ENCODE measurements at regions not wholly inside any gene's neighbourhood (a gene's known extent, or its start where the extent isn't known, plus 50 kb on each side); places are given as distances from the start of the nearest gene placed in this dataset.

DNA sequence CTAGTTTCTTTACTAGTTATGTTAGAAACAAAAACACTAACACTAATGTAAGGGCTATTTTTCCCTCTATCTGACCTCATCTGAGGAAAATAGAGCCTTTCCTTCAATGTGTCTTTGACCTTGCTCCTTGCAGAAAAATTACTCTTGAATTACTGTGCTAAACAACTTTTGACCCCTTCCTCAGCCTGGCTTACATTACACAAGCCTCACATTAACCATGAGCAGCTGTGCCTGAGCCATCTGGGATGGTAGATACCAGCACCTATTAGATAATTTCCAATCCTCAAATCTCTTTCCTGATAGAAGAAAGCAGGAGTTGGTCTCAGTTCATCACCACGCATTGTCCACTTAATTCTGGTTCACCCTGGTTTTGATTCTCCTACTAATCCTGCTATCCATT lies 134.4 kb upstream of the NCAM1 start:
- H2AFZ ChIP-seq (ENCODE audit: low read depth, low read length): no peak overlapping the region
- H3K4me1 ChIP-seq (ENCODE audit: control insufficient read depth, extremely low read depth, insufficient read depth, low read length): no peaks in the 10 kb centered on the region
- CTCF ChIA-PET: no interaction called here
- H3K36me3 ChIP-seq (ENCODE audit: control insufficient read depth in 2 of 2, extremely low read depth in 1 of 2, insufficient read depth in 2 of 2, low read length in 2 of 2): no peaks in the 10 kb centered on the region
- no peaks in the 10 kb centered on the region for H3K27me3 ChIP-seq (ENCODE audit: control insufficient read depth in 2 of 2, insufficient read depth in 2 of 2, low read length in 2 of 2)
- peaks cover 2% of the 10 kb centered on the region for H3K9me3 ChIP-seq (replicated peaks; ENCODE audit: control insufficient read depth, insufficient read depth, low read length)
- H4K20me1 ChIP-seq (replicated peaks; ENCODE audit: control insufficient read depth, extremely low read depth, insufficient read depth, low read length): no peaks in the 10 kb centered on the region
- dilution Hi-C loops (cut with MboI; ENCODE audit: extremely low pct_ligation_motif_present, low sequenced_read_pairs) (no loop called here), intact Hi-C loops (cut with micrococcal nuclease) (no loop called here)
- H3K27ac ChIP-seq (ENCODE audit: insufficient read depth, low read depth, low read length): no peak overlapping the region
- POLR2A ChIA-PET: no interaction called here
- H3K4me2 ChIP-seq (ENCODE audit: insufficient read depth, low read length): no peak overlapping the region
- H3K4me3 ChIP-seq (replicated peaks in 1 of 3; ENCODE audit: insufficient read depth in 1 of 3, low read depth in 1 of 3, low read length in 3 of 3): no peak overlapping the region
- H3K9me1 ChIP-seq (replicated peaks; ENCODE audit: control insufficient read depth, extremely low read depth, insufficient read depth, low read length): no peaks in the 10 kb centered on the region
- no TSS peak for BruUV-seq (replicated peaks)
- FAIRE-seq (no peak), DNase-seq (ENCODE audit: low read depth, low spot score) (no peak)
- TF ChIP-seq JUN (IDR thresholded peaks at IDR 0.05; ENCODE audit: borderline replicate concordance, insufficient read depth, insufficient read length, low read depth): no peak
- TF ChIP-seq POLR2A (IDR thresholded peaks at IDR 0.05; ENCODE audit: low read depth, low read length): no peak
- TF ChIP-seq, protein P1, sequence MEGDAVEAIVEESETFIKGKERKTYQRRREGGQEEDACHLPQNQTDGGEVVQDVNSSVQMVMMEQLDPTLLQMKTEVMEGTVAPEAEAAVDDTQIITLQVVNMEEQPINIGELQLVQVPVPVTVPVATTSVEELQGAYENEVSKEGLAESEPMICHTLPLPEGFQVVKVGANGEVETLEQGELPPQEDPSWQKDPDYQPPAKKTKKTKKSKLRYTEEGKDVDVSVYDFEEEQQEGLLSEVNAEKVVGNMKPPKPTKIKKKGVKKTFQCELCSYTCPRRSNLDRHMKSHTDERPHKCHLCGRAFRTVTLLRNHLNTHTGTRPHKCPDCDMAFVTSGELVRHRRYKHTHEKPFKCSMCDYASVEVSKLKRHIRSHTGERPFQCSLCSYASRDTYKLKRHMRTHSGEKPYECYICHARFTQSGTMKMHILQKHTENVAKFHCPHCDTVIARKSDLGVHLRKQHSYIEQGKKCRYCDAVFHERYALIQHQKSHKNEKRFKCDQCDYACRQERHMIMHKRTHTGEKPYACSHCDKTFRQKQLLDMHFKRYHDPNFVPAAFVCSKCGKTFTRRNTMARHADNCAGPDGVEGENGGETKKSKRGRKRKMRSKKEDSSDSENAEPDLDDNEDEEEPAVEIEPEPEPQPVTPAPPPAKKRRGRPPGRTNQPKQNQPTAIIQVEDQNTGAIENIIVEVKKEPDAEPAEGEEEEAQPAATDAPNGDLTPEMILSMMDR (IDR thresholded peaks at IDR 0.05; ENCODE audit: extremely low read depth in 1 of 2, insufficient read depth in 1 of 2, low read depth in 1 of 2, low read length in 2 of 2): no peak
- TF ChIP-seq POLR2AphosphoS5 (IDR thresholded peaks at IDR 0.05; ENCODE audit: insufficient read depth, low read depth, low read length): no peak
- TF ChIP-seq, protein P2, sequence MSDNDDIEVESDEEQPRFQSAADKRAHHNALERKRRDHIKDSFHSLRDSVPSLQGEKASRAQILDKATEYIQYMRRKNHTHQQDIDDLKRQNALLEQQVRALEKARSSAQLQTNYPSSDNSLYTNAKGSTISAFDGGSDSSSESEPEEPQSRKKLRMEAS (IDR thresholded peaks at IDR 0.05; ENCODE audit: insufficient read depth, insufficient read length): no peak
- no peak for TF ChIP-seq EZH2 (IDR thresholded peaks at IDR 0.05; ENCODE audit: borderline replicate concordance, low read depth, low read length, severe bottlenecking)
- TF ChIP-seq FOS (IDR thresholded peaks at IDR 0.05; ENCODE audit: borderline replicate concordance, insufficient read depth, low read length): no peak
- no peak for TF ChIP-seq GATA2 (IDR thresholded peaks at IDR 0.05; ENCODE audit: insufficient read depth, insufficient read length, low read depth, low read length)
- no peak for TF ChIP-seq MYC (IDR thresholded peaks at IDR 0.05; ENCODE audit: low read depth, low read length)
- H3K9ac ChIP-seq (replicated peaks; ENCODE audit: extremely low read depth, insufficient read depth, low read length): no peak overlapping the region
- H3K79me2 ChIP-seq (ENCODE audit: control insufficient read depth, insufficient read depth, low read length): no peaks in the 10 kb centered on the region
